B cell (primary cell): ENCODE measurements at regions not wholly inside any gene's neighbourhood (a gene's known extent, or its start where the extent isn't known, plus 50 kb on each side); places are given as distances from the start of the nearest gene placed in this dataset.

Source experiments
- ATAC-seq: fragments of 200-7000 bp; cut with Tn5 transposase; one replicate; pipeline ENCODE4 v1.10.0; 2021; ENCODE audit warnings: low read depth, mild to moderate bottlenecking, moderate number of reproducible peaks, moderate library complexity
- CTCF ChIA-PET: fragments of 350-600 bp; sonication (Branson Sonifier 250); formaldehyde crosslinking; loops from one replicate; lab custom pipeline; 2021; ENCODE audit warnings: antibody characterized with exemption, inconsistent platforms; lab: Charles Lee
- POLR2A ChIA-PET: fragments of 350-600 bp; sonication (Branson Sonifier 250); formaldehyde crosslinking; loops from one replicate; lab custom pipeline; 2021; ENCODE audit warnings: antibody characterized with exemption; lab: Charles Lee
- DNase-seq: peaks from one replicate; pipeline ENCODE4 v3.0.0; 2013
- H2AFZ ChIP-seq: 2 replicates; pipeline ENCODE4 v1.6.1; 2012; ENCODE audit warnings: mild to moderate bottlenecking, low read depth, low read length; ENCODE audit not compliant: insufficient read depth, poor library complexity, severe bottlenecking
- H3K27ac ChIP-seq, 2 donors: 1 replicate in 1 of 2; 2 replicates in 1 of 2; pipeline ENCODE4 v1.5.1; 2012 to 2013; ENCODE audit warnings: low read length in 2 of 2, mild to moderate bottlenecking in 2 of 2, moderate library complexity in 1 of 2
- H3K27me3 ChIP-seq, 4 experiments: fragments of 200-600 bp in 1 of 4; sonication (generic) in 1 of 4; replicated peaks in 1 of 4; 1 replicate in 2 of 4; 2 replicates in 2 of 4; pipeline versions ENCODE4 v1.6.1 to v1.7.0; 2013 to 2016; ENCODE audit warnings: low read length in 3 of 4, mild to moderate bottlenecking in 2 of 4, mixed read lengths in 1 of 4, moderate library complexity in 1 of 4; ENCODE audit not compliant: insufficient read depth in 4 of 4, control insufficient read depth in 3 of 4; ENCODE audit errors: control extremely low read depth in 1 of 4
- H3K36me3 ChIP-seq, 2 experiments: replicated peaks in 1 of 2; 1 replicate in 1 of 2; 2 replicates in 1 of 2; pipeline versions ENCODE4 v1.6.1 to v1.7.1; 2013; ENCODE audit warnings: low read length in 1 of 2; ENCODE audit not compliant: insufficient read depth in 2 of 2, control insufficient read depth in 1 of 2; ENCODE audit errors: control extremely low read depth in 1 of 2, extremely low read depth in 1 of 2
- H3K4me1 ChIP-seq, 2 donors: fragments of 200-600 bp in 1 of 2; sonication (generic) in 1 of 2; 1 replicate in 1 of 2; 2 replicates in 1 of 2; pipeline versions ENCODE4 v1.5.1 to v1.6.1; 2013 to 2017; ENCODE audit warnings: low read length in 2 of 2; ENCODE audit not compliant: control insufficient read depth in 2 of 2, insufficient read depth in 2 of 2
- H3K4me2 ChIP-seq: replicated peaks from 2 replicates; pipeline ENCODE3; 2012; ENCODE audit warnings: mild to moderate bottlenecking, low read depth, low read length; ENCODE audit not compliant: poor library complexity, severe bottlenecking
- H3K4me3 ChIP-seq, 5 experiments: fragments of 200-600 bp in 1 of 5; sonication (generic) in 1 of 5; 1 replicate in 3 of 5; 2 replicates in 2 of 5; pipeline versions ENCODE4 v1.5.1 to v1.7.0; 2011 to 2016; ENCODE audit warnings: low read length in 4 of 5, mild to moderate bottlenecking in 4 of 5, low read depth in 2 of 5, control low read depth in 1 of 5, moderate library complexity in 1 of 5; ENCODE audit not compliant: insufficient read depth in 1 of 5; ENCODE audit errors: control extremely low read depth in 1 of 5, extremely low read depth in 1 of 5
- H3K79me2 ChIP-seq: fragments of 200-600 bp; sonication (generic); one replicate; pipeline ENCODE4 v1.6.0; 2016; ENCODE audit warnings: low read length; ENCODE audit not compliant: control insufficient read depth, insufficient read depth
- H3K9ac ChIP-seq: fragments of 200-600 bp; sonication (generic); 2 replicates; pipeline ENCODE4 v1.6.1; 2017; ENCODE audit warnings: mild to moderate bottlenecking, low read length, moderate library complexity
- H3K9me3 ChIP-seq, 3 donors: one replicate each; pipeline versions ENCODE4 v1.6.1 to v1.7.1; 2013; ENCODE audit warnings: low read length in 2 of 3; ENCODE audit not compliant: control insufficient read depth in 2 of 3, insufficient read depth in 1 of 3; ENCODE audit errors: control extremely low read depth in 1 of 3
- H4K20me1 ChIP-seq: 2 replicates; pipeline ENCODE4 v1.6.0; 2012; ENCODE audit warnings: mild to moderate bottlenecking, low read length; ENCODE audit not compliant: insufficient read depth, control insufficient read depth, poor library complexity, severe bottlenecking
- H3K27ac Mint-ChIP-seq: one replicate; pipeline ENCODE4 v1.8.0; 2021; ENCODE audit warnings: mixed read lengths
- H3K27me3 Mint-ChIP-seq: one replicate; pipeline ENCODE4 v1.8.0; 2021; ENCODE audit warnings: mixed read lengths
- H3K4me1 Mint-ChIP-seq: one replicate; pipeline ENCODE4 v1.8.0; 2021; ENCODE audit warnings: mixed read lengths
- H3K4me3 Mint-ChIP-seq: one replicate; pipeline ENCODE4 v1.8.0; 2021; ENCODE audit warnings: mixed read lengths
- H3K9me3 Mint-ChIP-seq: one replicate; pipeline ENCODE4 v1.8.0; 2022; ENCODE audit warnings: mixed read lengths; ENCODE audit not compliant: insufficient read depth
- EZH2 ChIP-seq: IDR thresholded peaks from 2 replicates; pipeline ENCODE4 v1.6.1; 2012; ENCODE audit warnings: borderline replicate concordance, low read depth, mild to moderate bottlenecking, moderate library complexity, low read length; ENCODE audit not compliant: insufficient read depth, poor library complexity, severe bottlenecking
- WGBS: methylation state at CpG from one replicate; pipeline ENCODE4 v1.1.5; 2013; ENCODE audit warnings: missing lambda C conversion rate; ENCODE audit not compliant: insufficient coverage; 5-methylcytosine and 5-hydroxymethylcytosine counted together
- intact Hi-C: fragments of 100-400 bp; cut with micrococcal nuclease; formaldehyde crosslinking; loops from one replicate; pipeline ENCODE4 v1.10.0; 2022
- TF ChIP-seq, protein P1 (sequence below): fragments of 200-600 bp; IDR thresholded peaks from one replicate; pipeline ENCODE4 v1.8.0; 2022; ENCODE audit warnings: antibody characterized with exemption, mild to moderate bottlenecking

DNA sequence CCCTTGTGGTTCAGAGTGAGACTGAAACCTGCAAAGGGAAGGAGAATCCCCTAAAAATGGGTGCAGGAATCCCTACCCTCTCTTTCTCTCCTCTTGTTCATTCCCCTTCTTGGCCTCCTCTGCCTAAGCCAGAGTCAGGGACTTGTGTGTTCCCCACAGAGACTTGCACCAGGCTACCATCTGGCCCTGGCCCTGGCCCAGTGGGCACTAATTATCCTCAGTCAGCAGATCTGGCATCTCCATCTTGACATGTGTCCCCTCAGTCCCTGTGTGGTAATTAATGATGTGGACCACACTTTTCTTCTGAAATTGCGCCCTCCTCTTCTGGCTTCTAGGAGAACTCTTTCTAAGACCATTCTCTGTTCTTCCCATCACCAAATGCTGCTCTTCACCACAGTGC, 354.4 kb downstream of the SETD4 start:
- H3K9ac ChIP-seq = no peak overlapping the region
- H3K4me2 ChIP-seq = no peak overlapping the region
- Mint-ChIP-seq H3K4me3 (no peak overlapping the region), H3K9me3 (no peaks in the 10 kb centered on the region), H3K4me1 (no peaks in the 10 kb centered on the region), H3K27me3 (peaks cover 39% of the 10 kb centered on the region), H3K27ac (no peak overlapping the region)
- WGBS = 100% methylated on average over 1 of the region's 1 CpG
- no peaks in the 10 kb centered on the region for H3K4me1 ChIP-seq
- DNase-seq (no peak), ATAC-seq (no peak)
- no peak overlapping the region for H3K27ac ChIP-seq
- no peak overlapping the region for H3K4me3 ChIP-seq
- H3K79me2 ChIP-seq = no peaks in the 10 kb centered on the region
- ChIA-PET CTCF (no interaction called here), POLR2A (no interaction called here)
- intact Hi-C loops = no loop called here
- no peak for TF ChIP-seq EZH2
- TF ChIP-seq, protein P1, sequence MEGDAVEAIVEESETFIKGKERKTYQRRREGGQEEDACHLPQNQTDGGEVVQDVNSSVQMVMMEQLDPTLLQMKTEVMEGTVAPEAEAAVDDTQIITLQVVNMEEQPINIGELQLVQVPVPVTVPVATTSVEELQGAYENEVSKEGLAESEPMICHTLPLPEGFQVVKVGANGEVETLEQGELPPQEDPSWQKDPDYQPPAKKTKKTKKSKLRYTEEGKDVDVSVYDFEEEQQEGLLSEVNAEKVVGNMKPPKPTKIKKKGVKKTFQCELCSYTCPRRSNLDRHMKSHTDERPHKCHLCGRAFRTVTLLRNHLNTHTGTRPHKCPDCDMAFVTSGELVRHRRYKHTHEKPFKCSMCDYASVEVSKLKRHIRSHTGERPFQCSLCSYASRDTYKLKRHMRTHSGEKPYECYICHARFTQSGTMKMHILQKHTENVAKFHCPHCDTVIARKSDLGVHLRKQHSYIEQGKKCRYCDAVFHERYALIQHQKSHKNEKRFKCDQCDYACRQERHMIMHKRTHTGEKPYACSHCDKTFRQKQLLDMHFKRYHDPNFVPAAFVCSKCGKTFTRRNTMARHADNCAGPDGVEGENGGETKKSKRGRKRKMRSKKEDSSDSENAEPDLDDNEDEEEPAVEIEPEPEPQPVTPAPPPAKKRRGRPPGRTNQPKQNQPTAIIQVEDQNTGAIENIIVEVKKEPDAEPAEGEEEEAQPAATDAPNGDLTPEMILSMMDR = no peak
- H2AFZ ChIP-seq = no peak overlapping the region
- no peaks in the 10 kb centered on the region for H4K20me1 ChIP-seq
- H3K27me3 ChIP-seq = peaks cover 0 to 7% (median 2%) of the 10 kb centered on the region in 4 experiments
- H3K9me3 ChIP-seq = no peaks in the 10 kb centered on the region
- no peaks in the 10 kb centered on the region for H3K36me3 ChIP-seq

DNA sequence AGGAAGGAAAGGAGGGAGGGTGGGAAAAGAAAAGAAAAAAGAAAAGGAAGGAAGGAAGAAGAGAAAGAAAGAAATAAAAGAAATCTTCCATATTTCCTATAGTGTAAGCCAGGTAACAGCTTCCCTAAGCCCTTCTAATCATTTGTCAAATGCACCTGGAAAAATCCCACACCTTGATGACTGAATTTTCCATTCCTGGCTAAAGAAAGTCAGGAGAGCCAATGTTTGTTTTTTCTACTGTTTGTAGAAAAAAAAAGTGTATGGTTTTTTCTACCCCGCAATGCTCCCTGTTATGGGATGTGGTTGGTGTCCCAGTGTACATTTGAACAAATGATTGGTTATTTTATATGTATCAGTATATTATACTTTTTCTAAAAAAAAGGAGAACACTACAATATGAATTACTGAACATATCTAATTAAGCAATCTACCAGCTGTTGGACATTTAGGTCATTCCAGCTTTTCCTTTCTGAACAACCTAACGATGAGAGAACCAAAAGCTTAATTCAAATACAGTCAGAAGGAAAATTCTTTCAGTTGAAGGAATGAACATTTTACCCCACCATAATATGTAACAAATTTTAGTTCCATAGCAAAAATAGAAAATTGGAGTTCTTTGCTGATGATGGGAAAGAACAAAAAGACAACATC, 355.0 kb downstream of the SETD4 start:
- Histone ChIP-seq H3K4me3 (no peak overlapping the region), H3K9me3 (no peaks in the 10 kb centered on the region), H3K9ac (no peak overlapping the region), H4K20me1 (no peaks in the 10 kb centered on the region), H3K4me2 (no peak overlapping the region), H2AFZ (no peak overlapping the region), H3K27me3 (peaks cover 0 to 7% (median 2%) of the 10 kb centered on the region in 4 experiments), H3K79me2 (no peaks in the 10 kb centered on the region), H3K36me3 (no peaks in the 10 kb centered on the region), H3K27ac (no peak overlapping the region), H3K4me1 (no peaks in the 10 kb centered on the region)
- TF ChIP-seq EZH2 = no peak
- TF ChIP-seq, protein P1 = no peak
- intact Hi-C loops = no loop called here
- DNase-seq (no peak), ATAC-seq (no peak)
- WGBS = no CpG with 5 or more reads among the region's 2 CpGs
- POLR2A ChIA-PET = no interaction called here
- Mint-ChIP-seq H3K4me1 (no peaks in the 10 kb centered on the region), H3K9me3 (no peaks in the 10 kb centered on the region), H3K27ac (no peak overlapping the region), H3K4me3 (no peak overlapping the region), H3K27me3 (peaks cover 43% of the 10 kb centered on the region)
- CTCF ChIA-PET = no interaction called here
